Kidney (tissue), 13 donors: ENCODE measurements at regions not wholly inside any gene's neighbourhood (a gene's known extent, or its start where the extent isn't known, plus 50 kb on each side); places are given as distances from the start of the nearest gene placed in this dataset.

Source experiments
- DNase-seq, 5 donors: peaks; one replicate each; pipeline ENCODE4 v3.0.0-alpha.2; 2013 to 2020
- FAIRE-seq: peaks from 2 replicates; lab custom pipeline; 2012; peaks lifted over from hg19 to GRCh38; lab: Jason Lieb, UNC
- H3K27ac ChIP-seq, 2 donors: one replicate each; pipeline ENCODE4 v1.7.0; 2013; ENCODE audit warnings: low read depth in 2 of 2, low read length in 2 of 2, inconsistent platforms in 1 of 2
- H3K27me3 ChIP-seq: one replicate; pipeline ENCODE4 v1.7.1; 2013; ENCODE audit warnings: low read length, inconsistent platforms; ENCODE audit not compliant: control insufficient read depth, insufficient read depth
- H3K36me3 ChIP-seq, 3 donors: one replicate each; pipeline versions ENCODE4 v1.7.0 to v1.7.1; 2013; ENCODE audit warnings: low read length in 3 of 3, control low read depth in 1 of 3, inconsistent platforms in 1 of 3; ENCODE audit not compliant: insufficient read depth in 3 of 3, control insufficient read depth in 2 of 3
- H3K4me1 ChIP-seq, 3 donors: one replicate each; pipeline versions ENCODE4 v1.7.0 to v1.7.1; 2013; ENCODE audit warnings: low read length in 3 of 3, inconsistent platforms in 1 of 3, low read depth in 1 of 3; ENCODE audit not compliant: control insufficient read depth in 2 of 3, insufficient read depth in 2 of 3
- H3K4me3 ChIP-seq, 3 donors: one replicate each; pipeline versions ENCODE4 v1.7.0 to v1.8.1; 2013; ENCODE audit warnings: low read length in 3 of 3, control low read depth in 1 of 3, inconsistent platforms in 1 of 3
- H3K9ac ChIP-seq, 3 donors: one replicate each; pipeline versions ENCODE4 v1.7.0 to v1.7.1; 2013; ENCODE audit warnings: low read length in 3 of 3, control low read depth in 1 of 3, inconsistent platforms in 1 of 3
- H3K9me3 ChIP-seq, 3 donors: one replicate each; pipeline versions ENCODE4 v1.7.0 to v1.7.1; 2013; ENCODE audit warnings: low read length in 3 of 3, control low read depth in 1 of 3, inconsistent platforms in 1 of 3; ENCODE audit not compliant: control insufficient read depth in 2 of 3, insufficient read depth in 1 of 3
- CTCF ChIP-seq: IDR thresholded peaks from 3 replicates; pipeline ENCODE4 v1.5.1; 2012; ENCODE audit warnings: mild to moderate bottlenecking, moderate library complexity, borderline replicate concordance; ENCODE audit not compliant: insufficient read depth; ENCODE audit errors: extremely low read depth
- intact Hi-C: fragments of 100-400 bp; cut with DNase I; formaldehyde crosslinking; loops from one replicate; pipeline ENCODE4 v1.11.1; 2022
- donor health status: control.
- donor health status: control.
- donor health status: control.
- donor health status: control.
- donor health status: control.
- donor health status: DM: yes; HTN: yes; CAD: no.
- donor health status: Normal renal cell carcinoma (clear cell type).

GRCh38 chr11:119993722-119994121, 144.2 kb downstream of the TRIM29 start:
- Histone ChIP-seq H3K9ac (no peak overlapping the region), H3K27me3 (no peaks in the 10 kb centered on the region), H3K4me1 (no peaks in the 10 kb centered on the region), H3K9me3 (no peaks in the 10 kb centered on the region), H3K27ac (no peak overlapping the region), H3K36me3 (no peaks in the 10 kb centered on the region), H3K4me3 (no peak overlapping the region)
- no peak for DNase-seq
- intact Hi-C loops = no loop called here
- no peak for TF ChIP-seq CTCF
- no peak for FAIRE-seq

GRCh38 chr11:119992171-119993051, 145.5 kb downstream of the TRIM29 start:
- intact Hi-C loops = no loop called here
- H3K9ac ChIP-seq = no peak overlapping the region
- no peak overlapping the region for H3K27ac ChIP-seq
- no peak overlapping the region for H3K4me3 ChIP-seq
- no peak for FAIRE-seq
- TF ChIP-seq CTCF = no peak
- H3K9me3 ChIP-seq = no peaks in the 10 kb centered on the region
- H3K4me1 ChIP-seq = no peaks in the 10 kb centered on the region
- DNase-seq = peak in 1 of 5 donors; percentile 63
- H3K27me3 ChIP-seq = no peaks in the 10 kb centered on the region
- no peaks in the 10 kb centered on the region for H3K36me3 ChIP-seq

- TF ChIP-seq CTCF = no peak
- Histone ChIP-seq H3K9ac (no peak overlapping the region), H3K36me3 (no peaks in the 10 kb centered on the region), H3K4me3 (no peak overlapping the region), H3K27ac (no peak overlapping the region), H3K4me1 (no peaks in the 10 kb centered on the region), H3K9me3 (no peaks in the 10 kb centered on the region), H3K27me3 (no peaks in the 10 kb centered on the region)
- intact Hi-C loops = no loop called here
- FAIRE-seq = no peak
- peak in 1 of 5 donors; percentile 58 for DNase-seq
Observed at GRCh38 chr11:119991669-119992068, 146.2 kb downstream of the TRIM29 start.

GRCh38 chr11:119991022-119991404, 146.9 kb downstream of the TRIM29 start:
- Histone ChIP-seq H3K27me3 (no peaks in the 10 kb centered on the region), H3K36me3 (no peaks in the 10 kb centered on the region), H3K27ac (no peak overlapping the region), H3K9ac (no peak overlapping the region), H3K4me3 (no peak overlapping the region), H3K9me3 (no peaks in the 10 kb centered on the region), H3K4me1 (no peaks in the 10 kb centered on the region)
- FAIRE-seq = no peak
- TF ChIP-seq CTCF = no peak
- DNase-seq = no peak
- intact Hi-C loops = no loop called here
